ENCODE measurements at regions not wholly inside any gene's neighbourhood (a gene's known extent, or its start where the extent isn't known, plus 50 kb on each side); places are given as distances from the start of the nearest gene placed in this dataset.
"Not testable (repeated sequence)": the region's sequence is repeated elsewhere in the genome, so short reads cannot be mapped to it uniquely, and the experiment has no call there.

DNA sequence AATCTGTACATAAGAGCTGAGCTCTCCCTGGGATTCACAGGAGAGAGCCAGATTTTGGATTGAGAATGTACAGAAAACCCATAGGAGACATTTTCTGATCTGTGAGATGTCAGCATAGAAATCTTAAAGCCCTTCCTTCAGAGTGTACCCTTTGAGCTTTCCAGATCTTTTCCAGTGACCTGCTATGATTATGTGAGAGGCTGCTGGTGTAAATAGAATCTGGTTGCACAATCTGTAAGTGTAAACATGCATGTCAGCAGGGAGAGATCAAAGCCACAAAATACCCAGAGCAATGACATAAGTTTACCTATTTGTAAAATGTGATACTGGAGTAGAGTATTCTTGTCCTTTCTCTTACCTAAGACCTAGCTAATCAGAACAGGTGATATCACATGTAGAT, 471.9 kb downstream of the FOXD4L5 start:
- H4K20me1 ChIP-seq (ENCODE audit: control insufficient read depth, extremely low read depth, insufficient read depth, low read length); H3K27me3 ChIP-seq (ENCODE audit: control insufficient read depth, extremely low read depth, insufficient read depth, low read length); H3K9ac ChIP-seq (ENCODE audit: control insufficient read depth, extremely low read depth, insufficient read depth, low read length); DNase-seq (ENCODE audit: low read depth, low spot score); FAIRE-seq; H3K79me2 ChIP-seq (ENCODE audit: control insufficient read depth, insufficient read depth, low read length); H3K9me3 ChIP-seq (ENCODE audit: control insufficient read depth, low read depth, low read length); dilution Hi-C loops (cut with MboI; ENCODE audit: extremely low pct_ligation_motif_present, low sequenced_read_pairs); H3K4me1 ChIP-seq (ENCODE audit: control insufficient read depth, extremely low read depth, insufficient read depth, low read length); H3K27ac ChIP-seq (ENCODE audit: control insufficient read depth, insufficient read depth, low read length); H3K4me2 ChIP-seq (ENCODE audit: control insufficient read depth, extremely low read depth, insufficient read depth, low read depth, low read length); H3K36me3 ChIP-seq (ENCODE audit: control insufficient read depth in 2 of 2, extremely low read depth in 1 of 2, insufficient read depth in 2 of 2, low read length in 2 of 2); H3K9me1 ChIP-seq (ENCODE audit: control insufficient read depth, extremely low read depth, insufficient read depth, low read length); H2AFZ ChIP-seq (ENCODE audit: control insufficient read depth, low read length); H3K4me3 ChIP-seq (ENCODE audit: control insufficient read depth in 2 of 3, extremely low read depth in 1 of 3, insufficient read depth in 2 of 3, low read depth in 1 of 3, low read length in 3 of 3): not testable (repeated sequence)

DNA sequence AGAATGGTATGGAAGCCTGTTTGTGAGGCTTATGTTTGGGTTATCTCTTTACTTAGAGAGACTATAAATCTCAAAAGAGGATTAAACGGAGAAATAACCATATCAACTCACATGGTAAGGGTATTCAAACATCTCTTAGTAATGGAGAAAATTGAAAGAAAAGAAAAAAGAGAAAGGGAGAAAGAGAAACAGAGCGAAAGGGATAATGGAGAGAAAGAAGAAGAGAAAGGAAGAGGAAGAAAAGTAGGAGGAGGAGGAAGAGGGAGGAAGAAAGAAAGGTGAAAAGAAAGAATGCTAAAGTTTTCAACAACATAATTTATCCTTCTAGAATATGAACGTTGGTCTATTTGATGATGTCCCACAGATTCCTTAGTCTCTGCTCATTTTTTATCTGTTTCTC, 506.3 kb downstream of the FOXD4L5 start:
- H3K27ac ChIP-seq (ENCODE audit: control insufficient read depth, insufficient read depth, low read length); dilution Hi-C loops (cut with MboI; ENCODE audit: extremely low pct_ligation_motif_present, low sequenced_read_pairs); H3K4me1 ChIP-seq (ENCODE audit: control insufficient read depth, extremely low read depth, insufficient read depth, low read length); H3K79me2 ChIP-seq (ENCODE audit: control insufficient read depth, insufficient read depth, low read length); H3K9me1 ChIP-seq (ENCODE audit: control insufficient read depth, extremely low read depth, insufficient read depth, low read length); H3K9ac ChIP-seq (ENCODE audit: control insufficient read depth, extremely low read depth, insufficient read depth, low read length); H2AFZ ChIP-seq (ENCODE audit: control insufficient read depth, low read length); DNase-seq (ENCODE audit: low read depth, low spot score); H3K4me3 ChIP-seq (ENCODE audit: control insufficient read depth in 2 of 3, extremely low read depth in 1 of 3, insufficient read depth in 2 of 3, low read depth in 1 of 3, low read length in 3 of 3); H3K9me3 ChIP-seq (ENCODE audit: control insufficient read depth, low read depth, low read length); H3K27me3 ChIP-seq (ENCODE audit: control insufficient read depth, extremely low read depth, insufficient read depth, low read length); H3K36me3 ChIP-seq (ENCODE audit: control insufficient read depth in 2 of 2, extremely low read depth in 1 of 2, insufficient read depth in 2 of 2, low read length in 2 of 2); H4K20me1 ChIP-seq (ENCODE audit: control insufficient read depth, extremely low read depth, insufficient read depth, low read length); FAIRE-seq; H3K4me2 ChIP-seq (ENCODE audit: control insufficient read depth, extremely low read depth, insufficient read depth, low read depth, low read length): not testable (repeated sequence)

DNA sequence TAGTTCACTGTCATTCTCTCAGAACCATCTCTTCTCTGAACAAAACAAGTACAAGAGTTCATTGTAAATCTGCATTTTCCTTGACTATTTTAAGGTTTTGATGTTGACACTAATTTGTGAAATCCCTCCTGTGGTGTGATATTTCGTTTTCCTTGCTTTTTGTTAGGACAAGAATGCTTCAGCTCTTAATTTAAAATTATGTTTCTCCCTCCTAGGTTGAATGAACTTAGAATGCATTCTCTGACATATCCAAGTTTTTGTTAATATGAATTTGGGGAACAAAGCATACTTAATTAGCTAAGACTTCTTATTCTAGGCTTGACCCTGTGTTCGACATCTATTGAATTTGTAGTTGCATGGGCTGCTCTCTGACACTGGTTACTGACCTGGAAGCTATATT, 508.7 kb downstream of the FOXD4L5 start:
- FAIRE-seq; dilution Hi-C loops (cut with MboI; ENCODE audit: extremely low pct_ligation_motif_present, low sequenced_read_pairs); H3K9ac ChIP-seq (ENCODE audit: control insufficient read depth, extremely low read depth, insufficient read depth, low read length); H3K36me3 ChIP-seq (ENCODE audit: control insufficient read depth in 2 of 2, extremely low read depth in 1 of 2, insufficient read depth in 2 of 2, low read length in 2 of 2); H3K4me1 ChIP-seq (ENCODE audit: control insufficient read depth, extremely low read depth, insufficient read depth, low read length); H3K9me1 ChIP-seq (ENCODE audit: control insufficient read depth, extremely low read depth, insufficient read depth, low read length); H3K27me3 ChIP-seq (ENCODE audit: control insufficient read depth, extremely low read depth, insufficient read depth, low read length); H3K4me2 ChIP-seq (ENCODE audit: control insufficient read depth, extremely low read depth, insufficient read depth, low read depth, low read length); H3K9me3 ChIP-seq (ENCODE audit: control insufficient read depth, low read depth, low read length); H3K4me3 ChIP-seq (ENCODE audit: control insufficient read depth in 2 of 3, extremely low read depth in 1 of 3, insufficient read depth in 2 of 3, low read depth in 1 of 3, low read length in 3 of 3); H3K79me2 ChIP-seq (ENCODE audit: control insufficient read depth, insufficient read depth, low read length); DNase-seq (ENCODE audit: low read depth, low spot score); H4K20me1 ChIP-seq (ENCODE audit: control insufficient read depth, extremely low read depth, insufficient read depth, low read length); H3K27ac ChIP-seq (ENCODE audit: control insufficient read depth, insufficient read depth, low read length); H2AFZ ChIP-seq (ENCODE audit: control insufficient read depth, low read length): not testable (repeated sequence)

Data from keratinocyte (primary cell).